ENCODE measurements at regions not wholly inside any gene's neighbourhood (a gene's known extent, or its start where the extent isn't known, plus 50 kb on each side); places are given as distances from the start of the nearest gene placed in this dataset.
"Not testable (repeated sequence)": the region's sequence is repeated elsewhere in the genome, so short reads cannot be mapped to it uniquely, and the experiment has no call there.

DNA sequence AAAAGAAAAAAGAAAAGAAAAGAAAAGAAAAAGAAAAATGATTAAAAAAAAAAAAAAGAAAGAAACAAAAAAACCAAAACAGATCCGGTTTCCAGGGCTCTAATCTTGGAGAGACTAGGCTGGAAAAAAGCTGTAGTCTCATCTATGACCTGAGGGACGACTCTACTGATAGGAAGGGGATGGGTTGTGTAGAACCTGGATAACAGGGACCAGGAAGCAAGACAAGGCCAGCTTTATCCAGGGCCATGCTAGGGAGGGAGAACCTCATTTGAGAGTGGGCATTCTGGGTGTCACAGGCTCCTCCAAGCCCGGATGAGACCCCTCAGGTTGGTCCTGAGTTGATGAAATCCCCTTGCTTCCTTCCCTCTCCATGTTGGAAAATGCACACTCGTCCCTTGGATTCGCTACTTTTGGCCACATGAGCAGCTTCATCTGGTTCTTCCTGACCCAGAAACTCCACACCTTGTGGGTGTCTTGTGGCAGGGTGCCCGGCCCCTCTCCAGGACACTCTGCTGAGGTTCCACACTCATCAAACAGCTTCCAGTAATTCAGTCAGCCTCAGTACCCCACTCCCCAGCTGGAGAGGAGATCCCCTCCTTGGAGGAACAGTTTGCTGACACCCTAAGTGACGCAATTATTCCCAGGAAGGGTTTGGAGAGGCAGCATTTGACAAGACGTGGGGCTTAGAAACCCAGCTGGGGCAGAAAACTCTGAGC, 71.1 kb upstream of the LHFPL2 start:
- no peak for TF ChIP-seq CTCF (IDR thresholded peaks at IDR 0.05)
- DNase-seq, result no peak
- Mint-ChIP-seq H3K9me3 (no peaks in the 10 kb centered on the region), H3K27me3 (ENCODE audit: insufficient read depth) (no peaks in the 10 kb centered on the region; the same call in 1 of the 2 replicates), H3K27ac (no peak overlapping the region), H3K4me1 (ENCODE audit: low read depth) (peaks cover 32% of the 10 kb centered on the region), H3K4me3 (no peak overlapping the region), H3K36me3 (ENCODE audit: low read depth) (no peaks in the 10 kb centered on the region)

DNA sequence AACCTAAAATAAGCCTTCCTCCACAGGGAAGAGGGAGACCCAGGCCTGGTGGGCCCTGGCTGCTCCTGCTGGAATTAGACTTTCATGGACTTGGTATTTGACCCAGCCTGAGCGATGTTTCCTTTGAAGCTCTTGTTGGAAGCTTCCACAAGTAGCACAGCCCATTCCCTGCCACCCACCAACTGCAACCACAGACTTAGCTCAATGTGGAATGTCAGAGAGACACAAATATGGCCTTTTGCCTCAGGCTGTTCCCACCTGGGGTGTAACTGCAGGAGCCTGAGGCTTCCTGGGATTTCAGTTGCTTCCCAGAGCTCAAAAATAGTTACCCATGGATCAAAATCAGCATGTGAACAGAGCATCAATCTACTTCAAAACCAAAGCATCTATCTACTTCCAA, 70.3 kb upstream of the LHFPL2 start:
- Mint-ChIP-seq H3K4me3 (no peak overlapping the region), H3K27me3 (ENCODE audit: insufficient read depth) (no peaks in the 10 kb centered on the region; the same call in 1 of the 2 replicates), H3K36me3 (ENCODE audit: low read depth) (no peaks in the 10 kb centered on the region), H3K4me1 (ENCODE audit: low read depth) (peaks cover 32% of the 10 kb centered on the region), H3K27ac (no peak overlapping the region), H3K9me3 (no peaks in the 10 kb centered on the region)
- no peak for DNase-seq
- TF ChIP-seq CTCF (IDR thresholded peaks at IDR 0.05), result no peak

GRCh38 chr5:78717674-78718584, 69.4 kb upstream of the LHFPL2 start:
- Mint-ChIP-seq H3K4me3 (no peak overlapping the region), H3K4me1 (ENCODE audit: low read depth) (peaks cover 32% of the 10 kb centered on the region), H3K9me3 (no peaks in the 10 kb centered on the region), H3K36me3 (ENCODE audit: low read depth) (no peaks in the 10 kb centered on the region), H3K27ac (no peak overlapping the region), H3K27me3 (ENCODE audit: insufficient read depth) (no peaks in the 10 kb centered on the region; the same call in none of the 2 replicates)
- TF ChIP-seq CTCF (IDR thresholded peaks at IDR 0.05), result no peak
- no peak for DNase-seq

- peak; percentile 61 for DNase-seq
- Mint-ChIP-seq H3K4me3 (no peak overlapping the region), H3K27ac (peak overlapping the region; percentile 9; the same call in 1 of the 2 replicates), H3K4me1 (ENCODE audit: low read depth) (peaks cover 32% of the 10 kb centered on the region), H3K36me3 (ENCODE audit: low read depth) (peaks cover under 1% of the 10 kb centered on the region), H3K9me3 (peaks cover 2% of the 10 kb centered on the region; the same call in 1 of the 2 replicates), H3K27me3 (ENCODE audit: insufficient read depth) (peaks cover 2% of the 10 kb centered on the region)
- TF ChIP-seq CTCF (IDR thresholded peaks at IDR 0.05), result no peak
Observed at GRCh38 chr5:78716206-78716605, 67.6 kb upstream of the LHFPL2 start.

GRCh38 chr5:78715351-78715750, 66.8 kb upstream of the LHFPL2 start:
- H3K4me3 Mint-ChIP-seq; H3K27ac Mint-ChIP-seq; H3K27me3 Mint-ChIP-seq (ENCODE audit: insufficient read depth); DNase-seq; H3K36me3 Mint-ChIP-seq (ENCODE audit: low read depth); H3K9me3 Mint-ChIP-seq: not testable (repeated sequence)
- peaks cover 26% of the 10 kb centered on the region for H3K4me1 Mint-ChIP-seq (ENCODE audit: low read depth)

DNA sequence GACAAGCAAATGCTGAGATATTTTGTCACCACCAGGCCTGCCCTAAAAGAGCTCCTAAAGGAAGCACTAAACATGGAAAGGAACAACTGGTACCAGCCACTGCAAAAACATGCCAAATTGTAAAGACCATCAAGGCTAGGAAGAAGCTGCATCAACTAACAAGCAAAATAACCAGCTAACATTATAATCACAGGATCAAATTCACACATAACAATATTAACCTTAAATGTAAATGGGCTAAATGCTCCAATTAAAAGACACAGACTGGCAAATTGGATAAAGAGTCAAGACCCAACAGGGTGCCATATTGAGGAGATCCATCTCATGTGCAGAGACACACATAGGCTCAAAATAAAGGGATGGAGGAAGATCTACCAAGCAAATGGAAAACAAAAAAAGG, 63.1 kb upstream of the LHFPL2 start:
- H3K9me3 Mint-ChIP-seq, result peaks cover 12% of the 10 kb centered on the region
- peaks cover 15% of the 10 kb centered on the region for H3K4me1 Mint-ChIP-seq (ENCODE audit: low read depth)
- not testable (repeated sequence) for DNase-seq; H3K27me3 Mint-ChIP-seq (ENCODE audit: insufficient read depth); H3K4me3 Mint-ChIP-seq; H3K27ac Mint-ChIP-seq
- H3K36me3 Mint-ChIP-seq (ENCODE audit: low read depth), result peaks cover 10% of the 10 kb centered on the region

- peaks cover 15% of the 10 kb centered on the region for H3K4me1 Mint-ChIP-seq (ENCODE audit: low read depth)
- not testable (repeated sequence) for H3K4me3 Mint-ChIP-seq; H3K27ac Mint-ChIP-seq; H3K27me3 Mint-ChIP-seq (ENCODE audit: insufficient read depth); DNase-seq
- H3K9me3 Mint-ChIP-seq, result peaks cover 12% of the 10 kb centered on the region
- peaks cover 10% of the 10 kb centered on the region for H3K36me3 Mint-ChIP-seq (ENCODE audit: low read depth)
Observed at GRCh38 chr5:78709729-78710430, 61.3 kb upstream of the LHFPL2 start.

Data from HFFc6 (cell line).